ENCODE measurements at regions not wholly inside any gene's neighbourhood (a gene's known extent, or its start where the extent isn't known, plus 50 kb on each side); places are given as distances from the start of the nearest gene placed in this dataset.

DNA sequence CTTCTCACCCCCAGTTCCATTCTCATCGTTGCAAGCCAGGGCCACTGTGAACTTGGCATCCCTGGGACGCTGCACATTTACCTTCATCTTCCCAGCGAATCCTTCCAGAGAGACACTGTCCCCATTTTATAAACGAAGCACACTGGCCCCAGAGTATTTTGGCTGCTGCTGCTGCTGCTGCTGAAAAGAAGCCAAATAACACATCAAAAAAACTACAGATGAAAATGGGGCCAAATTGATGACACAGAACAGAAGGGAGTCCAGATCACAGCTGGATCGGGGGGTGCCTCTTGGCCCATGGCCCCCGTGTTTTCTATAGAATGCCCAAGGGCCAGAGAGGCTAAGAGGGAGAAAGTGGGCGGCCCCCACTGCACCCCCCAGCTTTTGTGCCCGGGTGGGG, 221.0 kb upstream of the IGF1R start:
- ChIA-PET CTCF (interaction anchor here (1.0 to 4.2 kb wide), 4 partner anchors 8 to 528 kb away, joined by 4 to 77 read pairs (median 10); no protein-coding TSS in a partner anchor), POLR2A (no interaction called here)
- no peak for DNase-seq (ENCODE audit: low read depth, low spot score)
- Histone ChIP-seq H2AFZ (ENCODE audit: low read depth, low read length) (no peak overlapping the region), H3K4me1 (ENCODE audit: control insufficient read depth, extremely low read depth, insufficient read depth, low read length) (no peaks in the 10 kb centered on the region), H3K79me2 (ENCODE audit: control insufficient read depth, insufficient read depth, low read length) (no peaks in the 10 kb centered on the region), H3K9ac (replicated peaks; ENCODE audit: extremely low read depth, insufficient read depth, low read length) (no peak overlapping the region), H3K4me2 (ENCODE audit: insufficient read depth, low read length) (no peak overlapping the region), H3K9me1 (replicated peaks; ENCODE audit: control insufficient read depth, extremely low read depth, insufficient read depth, low read length) (no peaks in the 10 kb centered on the region), H3K36me3 (ENCODE audit: control insufficient read depth in 2 of 2, extremely low read depth in 1 of 2, insufficient read depth in 2 of 2, low read length in 2 of 2) (no peaks in the 10 kb centered on the region), H3K27ac (ENCODE audit: insufficient read depth, low read depth, low read length) (no peak overlapping the region), H3K4me3 (replicated peaks in 1 of 3; ENCODE audit: insufficient read depth in 1 of 3, low read depth in 1 of 3, low read length in 3 of 3) (no peak overlapping the region), H4K20me1 (replicated peaks; ENCODE audit: control insufficient read depth, extremely low read depth, insufficient read depth, low read length) (no peaks in the 10 kb centered on the region), H3K27me3 (ENCODE audit: control insufficient read depth in 2 of 2, insufficient read depth in 2 of 2, low read length in 2 of 2) (peaks cover 0 to 3% of the 10 kb centered on the region in 2 experiments), H3K9me3 (replicated peaks; ENCODE audit: control insufficient read depth, insufficient read depth, low read length) (no peaks in the 10 kb centered on the region)
- intact Hi-C loops (cut with micrococcal nuclease) = no loop called here
- dilution Hi-C loops (cut with MboI; ENCODE audit: extremely low pct_ligation_motif_present, low sequenced_read_pairs) = no loop called here
- no TSS peak for BruUV-seq (replicated peaks)
- FAIRE-seq = no peak
- TF ChIP-seq JUN (IDR thresholded peaks at IDR 0.05; ENCODE audit: borderline replicate concordance, insufficient read depth, insufficient read length, low read depth) = no peak
- TF ChIP-seq GATA2 (IDR thresholded peaks at IDR 0.05; ENCODE audit: insufficient read depth, insufficient read length, low read depth, low read length) = no peak
- no peak for TF ChIP-seq FOS (IDR thresholded peaks at IDR 0.05; ENCODE audit: borderline replicate concordance, insufficient read depth, low read length)
- TF ChIP-seq, protein P1, sequence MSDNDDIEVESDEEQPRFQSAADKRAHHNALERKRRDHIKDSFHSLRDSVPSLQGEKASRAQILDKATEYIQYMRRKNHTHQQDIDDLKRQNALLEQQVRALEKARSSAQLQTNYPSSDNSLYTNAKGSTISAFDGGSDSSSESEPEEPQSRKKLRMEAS (IDR thresholded peaks at IDR 0.05; ENCODE audit: insufficient read depth, insufficient read length) = no peak
- no peak for TF ChIP-seq POLR2A (IDR thresholded peaks at IDR 0.05; ENCODE audit: low read depth, low read length)
- TF ChIP-seq MYC (IDR thresholded peaks at IDR 0.05; ENCODE audit: low read depth, low read length) = no peak
- TF ChIP-seq, protein P2, sequence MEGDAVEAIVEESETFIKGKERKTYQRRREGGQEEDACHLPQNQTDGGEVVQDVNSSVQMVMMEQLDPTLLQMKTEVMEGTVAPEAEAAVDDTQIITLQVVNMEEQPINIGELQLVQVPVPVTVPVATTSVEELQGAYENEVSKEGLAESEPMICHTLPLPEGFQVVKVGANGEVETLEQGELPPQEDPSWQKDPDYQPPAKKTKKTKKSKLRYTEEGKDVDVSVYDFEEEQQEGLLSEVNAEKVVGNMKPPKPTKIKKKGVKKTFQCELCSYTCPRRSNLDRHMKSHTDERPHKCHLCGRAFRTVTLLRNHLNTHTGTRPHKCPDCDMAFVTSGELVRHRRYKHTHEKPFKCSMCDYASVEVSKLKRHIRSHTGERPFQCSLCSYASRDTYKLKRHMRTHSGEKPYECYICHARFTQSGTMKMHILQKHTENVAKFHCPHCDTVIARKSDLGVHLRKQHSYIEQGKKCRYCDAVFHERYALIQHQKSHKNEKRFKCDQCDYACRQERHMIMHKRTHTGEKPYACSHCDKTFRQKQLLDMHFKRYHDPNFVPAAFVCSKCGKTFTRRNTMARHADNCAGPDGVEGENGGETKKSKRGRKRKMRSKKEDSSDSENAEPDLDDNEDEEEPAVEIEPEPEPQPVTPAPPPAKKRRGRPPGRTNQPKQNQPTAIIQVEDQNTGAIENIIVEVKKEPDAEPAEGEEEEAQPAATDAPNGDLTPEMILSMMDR (IDR thresholded peaks at IDR 0.05; ENCODE audit: extremely low read depth in 1 of 2, insufficient read depth in 1 of 2, low read depth in 1 of 2, low read length in 2 of 2) = no peak
- no peak for TF ChIP-seq EZH2 (IDR thresholded peaks at IDR 0.05; ENCODE audit: borderline replicate concordance, low read depth, low read length, severe bottlenecking)
- TF ChIP-seq POLR2AphosphoS5 (IDR thresholded peaks at IDR 0.05; ENCODE audit: insufficient read depth, low read depth, low read length) = no peak
